ENCODE measurements at regions not wholly inside any gene's neighbourhood (a gene's known extent, or its start where the extent isn't known, plus 50 kb on each side); places are given as distances from the start of the nearest gene placed in this dataset.

- Histone ChIP-seq H3K4me1 (ENCODE audit: insufficient read depth, low read length) (no peaks in the 10 kb centered on the region), H3K4me3 (ENCODE audit: low read length) (no peak overlapping the region), H3K9me3 (ENCODE audit: low read length) (no peaks in the 10 kb centered on the region), H3K27me3 (ENCODE audit: insufficient read depth, low read length) (no peaks in the 10 kb centered on the region), H3K36me3 (ENCODE audit: insufficient read depth, low read length) (no peaks in the 10 kb centered on the region), H2AFZ (ENCODE audit: low read depth, low read length) (no peak overlapping the region)
Observed at GRCh38 chr2:125698280-125698679, 957.7 kb upstream of the GYPC start.

DNA sequence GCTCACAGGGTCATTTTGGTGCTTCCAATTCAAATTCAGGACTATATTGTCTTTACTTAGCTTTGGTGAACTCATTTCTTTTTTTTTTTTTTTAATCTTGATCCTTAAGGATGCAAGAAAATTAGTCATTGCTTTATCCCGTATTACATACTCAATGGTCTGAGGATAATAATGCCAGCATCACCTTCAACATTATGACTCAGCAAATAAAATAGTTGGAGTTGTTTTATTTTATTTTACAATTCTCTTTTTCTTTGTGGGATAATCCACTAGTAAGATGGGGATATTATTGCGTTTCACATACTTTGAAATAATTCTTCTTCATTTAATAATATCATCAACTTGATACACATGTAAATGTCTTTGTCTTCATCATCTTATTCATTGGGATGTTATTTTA is 954.9 kb upstream of the GYPC start:
- Histone ChIP-seq H3K4me3 (ENCODE audit: low read length) (no peak overlapping the region), H2AFZ (ENCODE audit: low read depth, low read length) (no peak overlapping the region), H3K27me3 (ENCODE audit: insufficient read depth, low read length) (no peaks in the 10 kb centered on the region), H3K4me1 (ENCODE audit: insufficient read depth, low read length) (no peaks in the 10 kb centered on the region), H3K9me3 (ENCODE audit: low read length) (no peaks in the 10 kb centered on the region), H3K36me3 (ENCODE audit: insufficient read depth, low read length) (no peaks in the 10 kb centered on the region)

- no peak overlapping the region for H3K4me3 ChIP-seq (ENCODE audit: low read length)
- H3K27me3 ChIP-seq (ENCODE audit: insufficient read depth, low read length): no peaks in the 10 kb centered on the region
Observed at GRCh38 chr2:125707611-125708010, 948.3 kb upstream of the GYPC start.

DNA sequence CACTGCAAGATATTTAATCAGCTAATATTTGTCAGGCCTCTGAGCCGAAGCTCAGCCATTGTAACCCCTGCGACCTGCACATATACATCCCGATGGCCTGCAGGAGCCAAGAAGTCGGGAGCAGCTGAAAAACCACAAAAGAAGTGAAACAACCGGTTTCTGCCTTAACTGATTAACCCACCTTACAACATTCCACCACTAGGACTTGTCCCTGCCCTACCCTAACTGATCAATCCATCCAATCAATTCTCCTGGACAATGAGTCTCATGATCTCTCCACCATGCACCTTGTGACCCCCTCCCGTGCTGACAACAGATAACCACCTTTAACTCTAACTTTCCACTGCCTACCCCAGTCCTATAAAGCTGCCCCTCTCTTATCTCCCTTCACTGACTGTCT is 945.4 kb upstream of the GYPC start:
- Histone ChIP-seq H3K4me1 (ENCODE audit: insufficient read depth, low read length) (no peaks in the 10 kb centered on the region), H3K4me3 (ENCODE audit: low read length) (no peak overlapping the region), H2AFZ (ENCODE audit: low read depth, low read length) (no peak overlapping the region), H3K9me3 (ENCODE audit: low read length) (no peaks in the 10 kb centered on the region), H3K27me3 (ENCODE audit: insufficient read depth, low read length) (no peaks in the 10 kb centered on the region), H3K36me3 (ENCODE audit: insufficient read depth, low read length) (no peaks in the 10 kb centered on the region)

More at GRCh38 chr2:125707611-125708010, 948.3 kb upstream of the GYPC start:
- Histone ChIP-seq H3K9me3 (ENCODE audit: low read length) (no peaks in the 10 kb centered on the region), H3K36me3 (ENCODE audit: insufficient read depth, low read length) (no peaks in the 10 kb centered on the region), H3K4me1 (ENCODE audit: insufficient read depth, low read length) (no peaks in the 10 kb centered on the region), H2AFZ (ENCODE audit: low read depth, low read length) (no peak overlapping the region)

DNA sequence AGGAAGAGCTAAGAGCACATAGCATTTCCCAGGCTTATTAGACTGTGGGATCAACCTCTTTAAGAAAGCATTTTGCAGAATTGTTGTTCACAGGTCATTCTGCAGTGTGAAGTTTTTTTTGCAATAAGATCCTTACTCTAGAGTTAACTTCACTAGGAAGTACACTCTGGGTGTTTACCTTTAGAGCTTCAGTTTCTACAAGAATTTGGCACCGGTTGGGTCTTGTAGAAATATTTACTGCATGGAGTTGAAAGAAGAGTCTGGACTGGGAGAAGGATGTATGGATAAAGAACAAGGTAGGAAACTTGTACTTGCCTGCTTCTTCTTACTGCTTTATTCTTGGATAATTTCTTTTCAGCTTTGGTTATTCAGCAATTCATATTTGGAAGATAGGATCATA is 944.9 kb upstream of the GYPC start:
- no peak overlapping the region for H2AFZ ChIP-seq (ENCODE audit: low read depth, low read length)
- H3K4me1 ChIP-seq (ENCODE audit: insufficient read depth, low read length): no peaks in the 10 kb centered on the region
- H3K27me3 ChIP-seq (ENCODE audit: insufficient read depth, low read length): no peaks in the 10 kb centered on the region
- H3K36me3 ChIP-seq (ENCODE audit: insufficient read depth, low read length): no peaks in the 10 kb centered on the region
- H3K9me3 ChIP-seq (ENCODE audit: low read length): no peaks in the 10 kb centered on the region
- no peak overlapping the region for H3K4me3 ChIP-seq (ENCODE audit: low read length)

- Histone ChIP-seq H3K9me3 (ENCODE audit: low read length) (no peaks in the 10 kb centered on the region), H2AFZ (ENCODE audit: low read depth, low read length) (no peak overlapping the region), H3K36me3 (ENCODE audit: insufficient read depth, low read length) (no peaks in the 10 kb centered on the region), H3K27me3 (ENCODE audit: insufficient read depth, low read length) (no peaks in the 10 kb centered on the region), H3K4me3 (ENCODE audit: low read length) (no peak overlapping the region), H3K4me1 (ENCODE audit: insufficient read depth, low read length) (no peaks in the 10 kb centered on the region)
Observed at GRCh38 chr2:125713533-125713932, 942.4 kb upstream of the GYPC start.

- H3K27me3 ChIP-seq (ENCODE audit: insufficient read depth, low read length): no peaks in the 10 kb centered on the region
- H3K9me3 ChIP-seq (ENCODE audit: low read length): no peaks in the 10 kb centered on the region
- no peak overlapping the region for H3K4me3 ChIP-seq (ENCODE audit: low read length)
- H3K4me1 ChIP-seq (ENCODE audit: insufficient read depth, low read length): no peaks in the 10 kb centered on the region
- H2AFZ ChIP-seq (ENCODE audit: low read depth, low read length): no peak overlapping the region
- no peaks in the 10 kb centered on the region for H3K36me3 ChIP-seq (ENCODE audit: insufficient read depth, low read length)
Observed at GRCh38 chr2:125721072-125721721, 934.8 kb upstream of the GYPC start.

- Histone ChIP-seq H3K4me1 (ENCODE audit: insufficient read depth, low read length) (no peaks in the 10 kb centered on the region), H3K4me3 (ENCODE audit: low read length) (no peak overlapping the region), H3K36me3 (ENCODE audit: insufficient read depth, low read length) (no peaks in the 10 kb centered on the region), H3K9me3 (ENCODE audit: low read length) (no peaks in the 10 kb centered on the region), H3K27me3 (ENCODE audit: insufficient read depth, low read length) (no peaks in the 10 kb centered on the region), H2AFZ (ENCODE audit: low read depth, low read length) (no peak overlapping the region)
Observed at GRCh38 chr2:125730921-125731320, 925.0 kb upstream of the GYPC start.

DNA sequence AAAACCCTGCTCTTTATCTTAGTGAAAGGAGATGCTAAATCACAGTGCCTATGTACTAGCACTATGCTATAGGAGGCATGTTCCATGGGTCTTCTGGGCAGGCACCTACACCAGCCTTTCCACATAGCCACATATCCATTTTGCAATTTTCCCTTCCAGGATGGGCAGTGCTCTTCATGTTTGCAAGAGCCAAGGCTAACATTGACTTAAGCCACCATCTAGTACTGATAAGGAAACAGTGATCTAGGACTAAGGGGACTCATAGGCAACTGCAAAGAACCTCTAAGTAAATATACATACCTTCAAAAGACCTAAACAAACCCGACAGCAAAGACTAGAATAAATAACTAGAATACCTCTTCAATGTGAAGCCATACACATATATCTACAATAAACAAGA is 919.7 kb upstream of the GYPC start:
- no peaks in the 10 kb centered on the region for H3K36me3 ChIP-seq (ENCODE audit: insufficient read depth, low read length)
- no peaks in the 10 kb centered on the region for H3K4me1 ChIP-seq (ENCODE audit: insufficient read depth, low read length)
- no peaks in the 10 kb centered on the region for H3K27me3 ChIP-seq (ENCODE audit: insufficient read depth, low read length)
- no peak overlapping the region for H3K4me3 ChIP-seq (ENCODE audit: low read length)
- no peak overlapping the region for H2AFZ ChIP-seq (ENCODE audit: low read depth, low read length)
- no peaks in the 10 kb centered on the region for H3K9me3 ChIP-seq (ENCODE audit: low read length)

DNA sequence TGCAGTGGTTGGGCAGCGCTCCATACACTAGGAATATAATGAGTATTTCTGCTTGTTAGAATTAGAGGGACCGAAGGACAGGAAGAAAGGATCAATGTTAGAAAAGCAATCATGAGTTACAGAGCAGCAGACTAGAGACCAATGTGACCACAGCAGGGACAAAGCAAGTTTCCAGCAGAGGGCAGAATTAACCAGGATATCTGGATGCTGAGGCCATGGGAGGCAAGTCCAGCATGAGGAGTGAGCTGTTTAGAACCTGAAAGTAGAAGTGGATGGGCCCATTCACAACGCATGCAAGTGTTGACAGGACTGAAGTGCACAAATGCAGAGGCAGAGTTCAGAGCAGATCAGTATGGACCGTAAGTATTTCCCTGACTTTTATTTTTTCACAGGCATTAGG is 910.4 kb upstream of the GYPC start:
- Histone ChIP-seq H3K4me3 (ENCODE audit: low read length) (no peak overlapping the region), H2AFZ (ENCODE audit: low read depth, low read length) (no peak overlapping the region), H3K4me1 (ENCODE audit: insufficient read depth, low read length) (no peaks in the 10 kb centered on the region), H3K27me3 (ENCODE audit: insufficient read depth, low read length) (no peaks in the 10 kb centered on the region), H3K9me3 (ENCODE audit: low read length) (no peaks in the 10 kb centered on the region), H3K36me3 (ENCODE audit: insufficient read depth, low read length) (no peaks in the 10 kb centered on the region)

DNA sequence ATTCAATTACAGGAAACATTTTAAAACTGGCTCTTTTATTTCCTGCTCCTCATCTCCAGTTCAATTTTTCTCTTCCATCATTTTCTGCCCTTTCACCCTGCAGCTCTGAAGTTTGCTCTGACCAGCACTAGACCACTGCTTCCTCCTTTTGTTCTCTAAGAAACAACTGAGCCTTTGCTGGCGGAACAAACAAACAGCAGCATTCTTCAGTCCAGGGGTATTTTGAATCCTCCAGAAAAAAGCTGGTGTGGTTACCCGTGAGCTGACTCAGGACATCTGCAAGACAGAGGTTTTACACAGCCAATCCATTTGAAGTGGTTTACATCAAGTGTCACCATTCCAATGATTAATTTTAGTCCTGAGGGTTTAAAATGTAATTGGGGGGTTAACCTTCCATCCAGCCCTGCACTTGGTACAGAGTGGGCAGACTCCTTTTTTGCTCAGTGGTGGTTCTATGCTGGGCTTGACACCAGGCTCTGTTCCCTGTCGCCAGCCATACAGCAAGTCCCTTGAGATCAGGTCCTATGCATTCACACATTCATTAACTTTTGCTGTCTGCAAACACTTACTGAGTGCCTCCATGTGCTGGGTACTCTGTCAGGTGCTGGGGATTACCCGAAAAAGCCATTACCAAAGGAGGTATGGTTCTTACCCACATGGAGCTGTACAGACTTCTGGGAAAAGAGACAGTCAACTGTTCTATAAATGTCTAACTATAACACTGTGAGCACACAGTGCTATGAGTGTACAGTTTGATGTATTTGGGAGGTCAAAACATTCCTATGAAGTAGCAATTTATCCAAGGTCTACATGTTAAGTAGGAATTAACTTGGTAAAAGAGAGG is 909.4 kb upstream of the GYPC start:
- Histone ChIP-seq H3K9me3 (ENCODE audit: low read length) (no peaks in the 10 kb centered on the region), H3K4me3 (ENCODE audit: low read length) (no peak overlapping the region), H2AFZ (ENCODE audit: low read depth, low read length) (no peak overlapping the region)

DNA sequence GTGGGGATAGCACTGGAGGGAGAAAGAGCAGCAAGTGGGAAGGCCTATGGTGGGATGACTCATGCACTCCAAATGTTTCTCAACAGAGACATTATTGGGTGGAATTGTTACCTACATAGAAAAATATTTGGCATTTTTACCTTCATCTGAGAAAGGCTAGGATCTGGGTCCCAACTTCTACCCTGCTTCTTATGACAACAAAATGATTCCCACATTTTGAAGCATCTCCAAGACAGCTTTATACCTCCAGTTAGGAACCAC is 908.9 kb upstream of the GYPC start:
- no peaks in the 10 kb centered on the region for H3K4me1 ChIP-seq (ENCODE audit: insufficient read depth, low read length)
- no peaks in the 10 kb centered on the region for H3K36me3 ChIP-seq (ENCODE audit: insufficient read depth, low read length)
- no peaks in the 10 kb centered on the region for H3K9me3 ChIP-seq (ENCODE audit: low read length)
- no peaks in the 10 kb centered on the region for H3K27me3 ChIP-seq (ENCODE audit: insufficient read depth, low read length)
- no peak overlapping the region for H2AFZ ChIP-seq (ENCODE audit: low read depth, low read length)
- H3K4me3 ChIP-seq (ENCODE audit: low read length): no peak overlapping the region

More for the DNA sequence above, 909.4 kb upstream of the GYPC start:
- Histone ChIP-seq H3K36me3 (ENCODE audit: insufficient read depth, low read length) (no peaks in the 10 kb centered on the region), H3K4me1 (ENCODE audit: insufficient read depth, low read length) (no peaks in the 10 kb centered on the region), H3K27me3 (ENCODE audit: insufficient read depth, low read length) (no peaks in the 10 kb centered on the region)

- Histone ChIP-seq H3K36me3 (ENCODE audit: insufficient read depth, low read length) (no peaks in the 10 kb centered on the region), H2AFZ (ENCODE audit: low read depth, low read length) (no peak overlapping the region), H3K4me1 (ENCODE audit: insufficient read depth, low read length) (no peaks in the 10 kb centered on the region), H3K9me3 (ENCODE audit: low read length) (no peaks in the 10 kb centered on the region), H3K27me3 (ENCODE audit: insufficient read depth, low read length) (no peaks in the 10 kb centered on the region), H3K4me3 (ENCODE audit: low read length) (no peak overlapping the region)
Observed at GRCh38 chr2:125756431-125756830, 899.5 kb upstream of the GYPC start.

DNA sequence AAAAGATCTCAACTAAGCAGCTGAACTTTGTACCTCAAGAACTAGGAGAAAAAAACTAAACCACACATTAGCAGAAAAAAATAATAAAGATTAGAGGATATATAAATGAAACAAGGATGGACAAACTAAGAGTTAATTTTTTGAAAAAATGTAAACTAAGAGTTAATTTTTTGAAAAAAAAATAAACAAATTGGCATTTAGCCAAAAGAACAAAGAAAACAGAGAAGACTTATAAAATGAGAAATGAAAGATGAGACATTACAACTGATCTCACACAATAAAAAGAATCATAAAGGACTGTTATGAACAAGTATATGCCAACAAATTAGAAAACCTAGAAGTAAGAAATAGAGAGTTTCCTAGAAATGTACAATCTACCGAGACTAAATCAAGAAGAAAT is 859.2 kb upstream of the GYPC start:
- Histone ChIP-seq H3K4me3 (ENCODE audit: low read length) (no peak overlapping the region), H3K4me1 (ENCODE audit: insufficient read depth, low read length) (peaks cover 15% of the 10 kb centered on the region), H3K27me3 (ENCODE audit: insufficient read depth, low read length) (no peaks in the 10 kb centered on the region), H2AFZ (ENCODE audit: low read depth, low read length) (no peak overlapping the region), H3K36me3 (ENCODE audit: insufficient read depth, low read length) (no peaks in the 10 kb centered on the region), H3K9me3 (ENCODE audit: low read length) (no peaks in the 10 kb centered on the region)

Measured in neuron (in vitro differentiated cells).